ENCODE measurements at regions not wholly inside any gene's neighbourhood (a gene's known extent, or its start where the extent isn't known, plus 50 kb on each side); places are given as distances from the start of the nearest gene placed in this dataset.
A peak's percentile ranks its signal among the peaks of the same experiment; 100 is the strongest.
"Not testable (repeated sequence)": the region's sequence is repeated elsewhere in the genome, so short reads cannot be mapped to it uniquely, and the experiment has no call there.

DNA sequence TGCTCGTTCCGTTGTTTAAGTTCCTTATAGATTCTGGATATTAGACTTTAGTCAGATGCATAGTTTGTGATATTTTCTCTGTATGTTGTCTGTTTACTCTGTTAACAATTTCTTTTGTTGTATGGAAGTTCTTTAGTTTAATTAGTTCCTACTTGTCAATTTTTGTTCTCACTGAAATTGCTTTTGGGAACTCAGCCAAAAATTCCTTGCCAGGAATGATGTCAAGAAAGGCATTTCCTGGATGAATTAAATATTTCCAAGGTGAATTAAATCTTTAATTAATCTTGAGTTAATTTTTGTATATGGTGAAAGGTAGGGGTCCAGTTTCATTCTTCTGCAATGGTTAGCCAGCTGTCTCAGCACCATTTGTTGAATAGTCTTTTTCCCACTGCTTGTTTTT lies 406.2 kb upstream of the NOX3 start:
- Mint-ChIP-seq H3K36me3 (peaks cover 2% of the 10 kb centered on the region), H3K4me3 (no peak overlapping the region), H3K9me3 (peaks cover 17% of the 10 kb centered on the region), H3K27ac (no peak overlapping the region), H3K27me3 (ENCODE audit: insufficient read depth, low read depth) (peaks cover 2% of the 10 kb centered on the region), H3K4me1 (no peaks in the 10 kb centered on the region)
- no peak for TF ChIP-seq EZH2 (IDR thresholded peaks at IDR 0.05)
- TF ChIP-seq, protein P1, sequence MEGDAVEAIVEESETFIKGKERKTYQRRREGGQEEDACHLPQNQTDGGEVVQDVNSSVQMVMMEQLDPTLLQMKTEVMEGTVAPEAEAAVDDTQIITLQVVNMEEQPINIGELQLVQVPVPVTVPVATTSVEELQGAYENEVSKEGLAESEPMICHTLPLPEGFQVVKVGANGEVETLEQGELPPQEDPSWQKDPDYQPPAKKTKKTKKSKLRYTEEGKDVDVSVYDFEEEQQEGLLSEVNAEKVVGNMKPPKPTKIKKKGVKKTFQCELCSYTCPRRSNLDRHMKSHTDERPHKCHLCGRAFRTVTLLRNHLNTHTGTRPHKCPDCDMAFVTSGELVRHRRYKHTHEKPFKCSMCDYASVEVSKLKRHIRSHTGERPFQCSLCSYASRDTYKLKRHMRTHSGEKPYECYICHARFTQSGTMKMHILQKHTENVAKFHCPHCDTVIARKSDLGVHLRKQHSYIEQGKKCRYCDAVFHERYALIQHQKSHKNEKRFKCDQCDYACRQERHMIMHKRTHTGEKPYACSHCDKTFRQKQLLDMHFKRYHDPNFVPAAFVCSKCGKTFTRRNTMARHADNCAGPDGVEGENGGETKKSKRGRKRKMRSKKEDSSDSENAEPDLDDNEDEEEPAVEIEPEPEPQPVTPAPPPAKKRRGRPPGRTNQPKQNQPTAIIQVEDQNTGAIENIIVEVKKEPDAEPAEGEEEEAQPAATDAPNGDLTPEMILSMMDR (IDR thresholded peaks at IDR 0.05), result no peak
- no peak for TF ChIP-seq EZH2phosphoT487 (IDR thresholded peaks at IDR 0.05)
- H3K27ac ChIP-seq, result no peak overlapping the region
- no peak overlapping the region for H3K4me3 ChIP-seq
- no peak overlapping the region for H2AFZ ChIP-seq (replicated peaks)
- no peaks in the 10 kb centered on the region for H3K9me3 ChIP-seq (ENCODE audit: low read depth)
- no peak overlapping the region for H3K9ac ChIP-seq
- no peaks in the 10 kb centered on the region for H3K36me3 ChIP-seq
- DNase-seq (ENCODE audit: low spot score), result no peak
- no peaks in the 10 kb centered on the region for H3K27me3 ChIP-seq
- H3K79me2 ChIP-seq (ENCODE audit: low read depth), result no peaks in the 10 kb centered on the region
- no peaks in the 10 kb centered on the region for H4K20me1 ChIP-seq (ENCODE audit: low read depth)
- no peaks in the 10 kb centered on the region for H3F3A ChIP-seq (ENCODE audit: low read depth)
- no peaks in the 10 kb centered on the region for H3K4me1 ChIP-seq
- H3K4me2 ChIP-seq, result no peak overlapping the region

DNA sequence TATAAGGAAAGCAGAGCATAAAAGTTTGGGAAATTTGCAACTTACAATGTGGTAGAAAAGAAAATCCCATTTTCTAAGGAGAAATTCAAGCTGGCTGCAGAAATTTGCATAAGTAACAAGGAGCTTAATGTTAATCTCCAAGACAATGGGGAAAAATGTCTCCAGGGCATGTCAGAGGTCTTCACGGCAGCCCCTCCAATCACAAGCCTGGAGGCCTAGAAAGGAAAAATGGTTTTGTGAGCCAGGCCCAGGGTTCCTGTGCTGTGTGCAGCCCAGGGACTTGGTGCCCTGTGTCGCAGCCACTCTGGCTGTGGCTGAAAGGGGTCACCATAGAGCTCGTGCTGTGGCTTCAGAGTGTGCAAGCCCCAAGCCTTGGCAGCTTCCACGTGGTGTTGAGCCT lies 403.3 kb upstream of the NOX3 start:
- not testable (repeated sequence) for H3F3A ChIP-seq (ENCODE audit: low read depth); H3K27me3 Mint-ChIP-seq (ENCODE audit: insufficient read depth, low read depth); H3K9me3 ChIP-seq (ENCODE audit: low read depth); H3K27me3 ChIP-seq; H3K4me1 ChIP-seq; H3K27ac ChIP-seq; H3K36me3 ChIP-seq; H3K4me1 Mint-ChIP-seq; H4K20me1 ChIP-seq (ENCODE audit: low read depth); DNase-seq (ENCODE audit: low spot score); H3K4me2 ChIP-seq; H3K4me3 ChIP-seq; H2AFZ ChIP-seq (replicated peaks); H3K36me3 Mint-ChIP-seq; H3K4me3 Mint-ChIP-seq; H3K9ac ChIP-seq; H3K27ac Mint-ChIP-seq; H3K79me2 ChIP-seq (ENCODE audit: low read depth)
- peaks cover 17% of the 10 kb centered on the region for H3K9me3 Mint-ChIP-seq

GRCh38 chr6:155854787-155855186 lies 399.1 kb upstream of the NOX3 start:
- peaks cover 8% of the 10 kb centered on the region for H3K4me1 ChIP-seq
- Mint-ChIP-seq H3K27ac (no peak overlapping the region), H3K4me3 (no peak overlapping the region), H3K27me3 (ENCODE audit: insufficient read depth, low read depth) (peaks cover 4% of the 10 kb centered on the region), H3K9me3 (peaks cover 11% of the 10 kb centered on the region), H3K36me3 (no peaks in the 10 kb centered on the region), H3K4me1 (no peaks in the 10 kb centered on the region)
- no peaks in the 10 kb centered on the region for H3K36me3 ChIP-seq
- no peak overlapping the region for H3K4me3 ChIP-seq
- H3K79me2 ChIP-seq (ENCODE audit: low read depth), result no peaks in the 10 kb centered on the region
- H3K27me3 ChIP-seq, result no peaks in the 10 kb centered on the region
- H3K9ac ChIP-seq, result no peak overlapping the region
- H3F3A ChIP-seq (ENCODE audit: low read depth), result no peaks in the 10 kb centered on the region
- no peak overlapping the region for H3K27ac ChIP-seq
- DNase-seq (ENCODE audit: low spot score), result no peak
- H3K4me2 ChIP-seq, result no peak overlapping the region
- no peaks in the 10 kb centered on the region for H4K20me1 ChIP-seq (ENCODE audit: low read depth)
- TF ChIP-seq EZH2phosphoT487 (IDR thresholded peaks at IDR 0.05), result no peak
- TF ChIP-seq, protein P1 (IDR thresholded peaks at IDR 0.05), result no peak
- TF ChIP-seq EZH2 (IDR thresholded peaks at IDR 0.05), result no peak
- no peak overlapping the region for H2AFZ ChIP-seq (replicated peaks)
- no peaks in the 10 kb centered on the region for H3K9me3 ChIP-seq (ENCODE audit: low read depth)

DNA sequence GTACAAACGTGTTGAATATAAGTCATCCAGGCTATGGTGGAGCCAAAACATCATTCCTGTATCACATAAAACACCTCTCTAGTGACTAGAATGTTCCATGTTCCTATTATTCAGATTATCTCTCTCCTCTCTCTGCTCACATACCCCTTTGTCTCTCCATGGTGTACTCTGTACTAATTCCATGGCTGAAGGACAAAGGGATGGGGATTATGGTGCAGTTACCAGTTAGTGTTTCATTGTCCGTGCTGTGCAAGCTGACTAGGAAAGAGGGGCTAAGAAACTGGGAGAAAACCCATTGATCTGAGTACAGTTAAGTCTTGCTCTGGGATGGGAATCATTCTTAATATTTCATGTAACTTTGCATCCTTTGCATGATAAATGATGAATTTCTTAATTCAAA lies 397.4 kb upstream of the NOX3 start:
- Histone ChIP-seq H3K27me3 (no peaks in the 10 kb centered on the region), H3K4me3 (no peak overlapping the region), H3F3A (ENCODE audit: low read depth) (no peaks in the 10 kb centered on the region), H3K79me2 (ENCODE audit: low read depth) (no peaks in the 10 kb centered on the region), H3K9ac (no peak overlapping the region), H3K9me3 (ENCODE audit: low read depth) (no peaks in the 10 kb centered on the region), H3K4me1 (peaks cover 8% of the 10 kb centered on the region), H3K4me2 (peak overlapping the region; percentile 15), H3K36me3 (no peaks in the 10 kb centered on the region), H2AFZ (replicated peaks) (no peak overlapping the region), H4K20me1 (ENCODE audit: low read depth) (no peaks in the 10 kb centered on the region), H3K27ac (no peak overlapping the region)
- TF ChIP-seq, protein P1 (IDR thresholded peaks at IDR 0.05), result no peak
- TF ChIP-seq EZH2phosphoT487 (IDR thresholded peaks at IDR 0.05), result no peak
- no peak for TF ChIP-seq EZH2 (IDR thresholded peaks at IDR 0.05)
- Mint-ChIP-seq H3K4me1 (no peaks in the 10 kb centered on the region), H3K27me3 (ENCODE audit: insufficient read depth, low read depth) (peaks cover 4% of the 10 kb centered on the region), H3K4me3 (no peak overlapping the region), H3K9me3 (no peaks in the 10 kb centered on the region), H3K27ac (no peak overlapping the region), H3K36me3 (no peaks in the 10 kb centered on the region)
- DNase-seq (ENCODE audit: low spot score), result peak; percentile 67

All from neural progenitor cell (in vitro differentiated cells).